ENCODE measurements at regions not wholly inside any gene's neighbourhood (a gene's known extent, or its start where the extent isn't known, plus 50 kb on each side); places are given as distances from the start of the nearest gene placed in this dataset.

DNA sequence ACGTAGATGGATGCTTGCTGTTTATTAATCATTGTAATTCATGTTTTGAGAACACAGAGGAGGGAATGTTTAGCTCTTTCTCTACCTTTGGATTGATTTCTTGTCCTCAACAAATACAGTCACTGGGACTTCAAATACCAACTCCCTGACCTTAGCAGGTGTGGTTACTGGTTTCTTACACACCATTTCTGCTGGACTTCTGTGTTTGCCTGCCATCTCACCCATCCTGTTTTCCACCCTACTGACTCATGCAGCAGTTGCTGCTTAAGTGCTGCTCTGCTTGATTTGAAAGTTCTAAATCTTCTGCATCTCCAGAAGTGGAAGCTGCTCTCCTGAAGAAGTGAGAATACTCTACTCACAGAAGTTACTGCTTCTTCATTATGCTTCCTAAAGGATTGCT, 170.3 kb downstream of the ZPLD1 start:
- no peak for DNase-seq

GRCh38 chr3:102608875-102609274, 174.1 kb downstream of the ZPLD1 start:
- no peak for DNase-seq

DNA sequence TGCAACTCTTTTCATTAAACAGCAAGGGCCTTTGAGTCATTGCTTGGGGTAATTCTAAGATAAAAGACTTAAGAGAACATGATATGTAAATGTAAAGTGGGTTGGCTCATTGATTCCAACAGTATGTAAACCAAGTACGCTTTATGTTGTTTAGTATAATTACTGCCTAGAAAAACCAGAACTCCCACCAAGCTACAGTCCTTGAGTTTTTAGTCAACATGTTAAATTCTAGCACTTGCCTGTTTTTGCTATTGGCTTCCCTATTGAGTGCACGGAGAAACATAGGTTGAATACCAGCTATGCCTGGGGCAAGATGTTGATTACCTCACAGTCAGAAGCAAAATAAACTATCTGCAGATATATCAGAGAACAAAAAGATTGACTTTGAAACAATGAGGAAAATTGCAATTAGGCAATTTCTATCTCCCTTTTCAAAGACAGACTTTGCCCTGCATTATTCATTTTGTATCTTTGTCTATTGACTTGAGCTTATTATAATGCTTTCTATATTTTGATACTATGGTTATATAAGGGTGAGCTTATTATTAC, 179.3 kb downstream of the ZPLD1 start:
- no peak for DNase-seq

DNA sequence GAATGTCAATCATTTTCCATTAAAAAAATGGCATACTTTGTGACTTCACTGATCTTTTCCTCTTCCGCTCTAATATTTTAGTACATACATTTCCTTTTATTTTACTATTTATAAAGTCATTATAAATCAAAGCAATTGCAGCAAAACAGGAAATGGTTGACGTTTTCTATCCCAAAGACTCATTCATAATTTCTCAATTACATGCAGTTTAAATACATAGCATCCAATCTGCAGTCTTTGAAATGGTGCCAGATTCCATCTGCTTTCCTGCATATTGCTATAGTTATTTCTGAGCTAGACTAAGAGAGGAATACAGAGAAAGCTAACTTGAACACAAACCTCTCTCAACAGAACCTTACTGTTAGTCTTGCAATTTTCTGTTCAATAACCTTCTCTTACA, 179.8 kb downstream of the ZPLD1 start:
- no peak for DNase-seq

DNA sequence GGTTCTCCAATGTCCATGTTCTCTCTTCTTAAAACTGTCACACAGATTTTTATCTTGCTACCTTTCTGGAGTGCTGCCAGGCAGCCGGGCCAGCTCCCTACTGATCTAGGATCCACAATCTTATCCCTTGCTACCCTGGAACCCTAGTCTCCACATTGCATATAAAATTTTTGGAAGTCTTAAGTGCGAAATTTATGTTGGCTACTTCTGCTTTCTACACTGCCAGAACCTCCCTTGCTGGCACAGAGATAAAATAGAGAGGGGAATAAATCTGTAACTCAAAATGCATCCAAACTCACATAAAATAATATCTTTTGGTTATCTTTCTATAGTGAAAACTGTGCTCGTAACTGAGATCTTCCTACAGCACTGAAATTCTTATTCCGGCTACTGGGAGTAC, 182.6 kb downstream of the ZPLD1 start:
- DNase-seq, result no peak

DNA sequence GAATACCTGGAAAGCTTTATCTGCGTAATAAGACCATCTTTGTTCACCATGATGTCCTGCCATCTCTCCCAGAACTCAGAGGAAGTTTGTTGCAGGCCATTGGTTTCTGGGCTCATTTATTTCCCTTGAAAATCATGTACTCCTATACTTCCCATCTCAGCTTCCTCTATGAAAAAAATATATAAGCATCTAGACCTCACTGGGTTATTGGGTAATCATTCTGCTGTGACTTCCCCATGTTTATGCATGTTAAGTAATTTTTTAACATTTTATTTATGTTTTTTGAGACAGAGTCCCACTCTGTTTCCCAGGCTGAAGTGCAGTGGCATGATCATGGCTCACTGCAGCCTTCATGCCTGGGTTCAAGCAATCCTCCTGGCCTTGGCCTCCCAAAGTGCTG, 184.5 kb downstream of the ZPLD1 start:
- no peak for DNase-seq

GRCh38 chr3:102629943-102630342, 195.1 kb downstream of the ZPLD1 start:
- DNase-seq, result no peak

GRCh38 chr3:102630531-102630930, 195.7 kb downstream of the ZPLD1 start:
- DNase-seq, result no peak

DNA sequence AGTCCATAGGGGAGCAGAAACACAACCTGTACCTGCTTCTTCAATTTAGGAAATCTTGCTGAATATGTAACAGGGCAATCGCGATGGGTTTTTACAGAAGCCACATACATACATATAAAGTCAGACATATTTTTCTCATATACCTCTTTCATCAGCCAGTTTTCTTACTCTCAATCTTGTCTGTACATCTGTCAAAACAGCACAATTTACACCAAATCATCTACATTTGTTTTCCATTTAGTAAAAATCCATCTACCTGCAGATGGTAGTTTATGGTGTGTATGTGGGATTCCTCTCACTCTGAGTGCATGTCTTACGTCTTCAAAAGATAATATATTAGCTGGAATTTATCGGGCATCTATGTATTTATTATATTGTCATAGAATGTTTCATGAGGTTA, 208.7 kb downstream of the ZPLD1 start:
- DNase-seq, result no peak

- DNase-seq, result no peak
Observed at GRCh38 chr3:102646557-102646956, 211.7 kb downstream of the ZPLD1 start.

DNA sequence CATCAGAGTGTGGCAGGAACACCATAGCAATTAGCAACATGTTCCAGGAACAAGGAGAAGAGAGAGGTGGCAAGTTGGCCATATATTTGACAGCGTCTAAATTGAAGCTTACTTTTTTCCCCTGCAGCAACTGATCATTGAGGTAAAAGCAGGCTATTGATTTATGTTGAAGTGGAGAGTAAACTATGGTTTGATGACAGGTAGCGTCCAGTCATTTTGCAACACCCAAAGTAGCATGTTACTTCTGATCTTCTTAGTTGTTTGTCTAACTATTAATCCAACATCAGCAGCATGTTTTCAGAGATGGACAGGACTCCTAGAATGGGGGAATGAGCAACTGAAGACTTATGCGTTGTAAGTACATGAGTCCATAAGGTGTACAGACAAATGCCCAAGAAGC, 225.8 kb downstream of the ZPLD1 start:
- DNase-seq, result no peak

DNA sequence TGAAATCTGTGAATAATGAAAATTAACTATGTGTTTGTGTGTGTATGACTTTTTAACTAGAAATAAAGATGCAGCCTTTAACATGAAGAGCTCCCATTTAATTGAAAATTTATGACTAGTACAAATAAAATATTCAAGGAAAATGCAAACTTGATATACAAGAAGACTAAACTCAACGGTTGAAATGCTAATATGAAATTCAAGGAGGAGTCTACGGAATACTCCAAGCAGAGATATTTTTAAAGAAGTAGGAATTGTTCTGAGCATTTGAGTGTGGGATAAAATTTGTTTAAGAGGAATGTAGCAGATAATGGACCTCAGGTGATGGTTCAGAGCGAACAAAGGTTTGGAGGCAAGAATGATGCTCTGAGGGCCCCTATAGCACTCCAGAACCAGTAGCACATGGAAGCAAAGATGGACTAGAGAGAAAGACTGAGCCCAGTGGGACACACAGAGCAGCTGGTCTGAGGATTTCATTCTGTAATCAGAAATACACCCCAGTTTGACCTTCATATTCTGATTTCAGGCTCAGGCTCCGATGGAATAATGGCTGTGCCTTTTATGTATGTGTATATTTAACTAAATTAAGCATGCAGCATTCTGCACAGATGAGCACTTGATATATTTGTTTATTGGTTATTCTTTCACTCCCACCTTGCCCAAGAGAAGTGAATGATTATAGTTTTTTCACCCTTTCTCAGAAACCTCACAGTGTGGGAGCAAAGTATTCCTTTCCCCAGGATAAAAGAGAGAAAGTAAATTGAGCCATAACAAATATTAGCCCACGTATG, 227.1 kb downstream of the ZPLD1 start:
- DNase-seq, result no peak

- no peak for DNase-seq
Observed at GRCh38 chr3:102662498-102662772, 227.6 kb downstream of the ZPLD1 start.

DNA sequence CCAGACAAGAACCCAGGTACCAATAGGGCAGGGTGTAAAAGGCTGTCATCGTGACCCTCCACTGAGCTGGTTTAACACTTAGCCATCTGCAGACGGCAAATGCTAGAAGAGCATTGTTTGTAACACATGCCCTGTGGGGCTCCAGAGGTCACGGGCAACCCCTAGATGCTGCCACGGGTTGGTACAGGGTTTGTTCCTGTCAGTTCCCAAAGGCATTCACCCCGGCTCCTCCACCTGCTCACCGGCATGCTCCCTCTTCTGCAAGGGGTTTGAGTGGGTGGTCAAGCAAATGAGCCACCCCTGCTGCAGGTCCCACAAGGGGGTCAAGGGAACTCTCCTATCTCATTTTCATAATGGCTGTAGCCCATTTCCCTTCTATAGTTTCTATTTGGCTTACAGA, 229.3 kb downstream of the ZPLD1 start:
- DNase-seq, result no peak

GRCh38 chr3:102665183-102665582, 230.4 kb downstream of the ZPLD1 start:
- DNase-seq, result no peak

DNA sequence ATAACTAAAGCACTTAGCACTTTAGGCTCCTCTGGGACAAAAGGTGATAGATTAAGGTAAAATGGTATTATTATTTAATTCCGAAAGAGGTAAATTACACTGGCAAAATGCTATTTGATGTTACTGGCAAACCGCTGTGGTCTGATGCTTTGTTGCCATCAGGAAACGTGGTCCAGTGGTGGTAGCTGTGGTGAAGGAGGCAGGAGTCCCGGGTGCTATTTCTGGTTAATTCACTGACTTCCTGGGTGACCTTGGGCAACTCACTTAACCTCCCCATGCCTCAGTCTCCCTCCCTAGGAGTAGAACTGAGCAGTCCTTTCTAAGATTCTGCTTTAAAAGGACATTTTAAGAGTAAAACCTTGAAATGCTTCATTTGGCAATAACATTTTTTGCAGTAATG, 233.4 kb downstream of the ZPLD1 start:
- DNase-seq, result no peak

DNA sequence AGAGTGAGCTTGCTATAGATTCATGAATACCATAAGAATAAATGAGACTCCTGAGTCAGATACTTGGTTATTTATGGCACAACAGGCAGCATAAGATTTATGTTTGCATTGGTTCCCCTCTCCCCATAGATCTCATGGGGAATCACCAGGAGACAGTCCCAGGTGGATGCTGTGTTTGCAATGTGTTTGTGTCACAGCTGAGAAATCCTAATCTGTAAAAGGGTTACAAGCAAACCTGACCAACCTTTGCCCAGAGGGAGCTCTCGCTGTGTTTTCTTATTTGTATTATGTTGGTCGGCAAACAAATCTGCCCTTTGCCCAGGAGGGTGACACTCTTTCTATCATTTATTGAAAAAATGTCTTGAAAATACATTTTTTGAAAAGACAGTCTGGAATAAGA, 236.2 kb downstream of the ZPLD1 start:
- no peak for DNase-seq

DNA sequence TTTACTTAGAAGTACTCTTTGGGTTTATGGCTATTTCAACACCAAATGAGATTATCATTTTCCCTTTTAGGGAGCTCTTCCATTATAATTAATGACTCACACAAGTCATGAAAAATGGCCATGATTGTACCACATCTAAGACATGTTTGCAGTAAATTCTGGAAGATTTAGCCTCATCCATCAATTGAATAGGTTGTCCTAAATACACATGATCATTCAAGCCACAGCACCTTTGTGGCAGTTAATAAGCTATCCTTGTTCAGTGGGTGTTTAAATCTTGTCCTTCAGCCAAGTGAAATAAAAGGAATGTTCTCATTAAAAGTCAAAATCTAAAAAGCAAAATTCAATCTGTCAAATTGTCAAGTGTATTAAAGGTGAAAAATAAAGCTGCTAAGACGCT, 237.5 kb downstream of the ZPLD1 start:
- no peak for DNase-seq

DNA sequence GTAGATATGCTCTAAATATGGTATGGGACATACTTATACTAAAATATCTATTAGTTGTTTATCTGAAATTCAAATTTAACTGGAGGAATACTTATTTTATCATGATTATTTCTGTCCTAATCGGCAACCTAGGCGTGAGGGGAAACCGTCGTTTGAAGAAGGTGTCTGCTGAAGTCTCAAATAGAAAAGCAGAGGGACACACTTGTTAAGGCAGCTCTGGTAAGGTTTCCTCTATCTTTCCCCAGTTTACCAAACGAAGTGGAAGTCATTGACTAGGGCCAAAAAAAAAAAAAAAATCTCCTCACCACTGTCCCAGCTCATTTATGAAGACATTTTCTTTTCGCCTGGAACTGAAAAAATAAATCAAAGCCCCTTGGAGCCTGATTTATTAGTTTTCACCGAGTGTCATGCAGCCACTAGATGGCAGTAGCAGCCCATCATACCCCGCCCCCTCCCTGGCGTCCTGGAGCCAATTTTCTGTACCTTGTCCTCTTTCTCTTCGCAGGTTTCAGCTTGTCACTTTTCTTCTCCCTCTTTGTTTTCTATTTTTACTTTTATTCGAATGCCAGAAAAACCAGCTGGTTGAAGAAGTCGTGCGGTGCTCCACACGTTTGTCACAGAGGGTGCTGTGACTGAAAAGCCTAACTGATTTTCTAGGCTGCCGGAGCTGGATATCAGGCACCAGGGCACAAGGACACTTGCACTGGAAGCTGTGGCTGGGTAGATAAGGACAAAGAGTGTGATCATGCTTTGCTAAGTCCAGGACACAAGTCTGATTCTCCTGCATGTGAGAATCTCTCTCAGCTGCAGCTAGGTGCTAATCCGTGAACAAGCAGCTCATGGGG, 238.7 kb downstream of the ZPLD1 start:
- peak; percentile 6 for DNase-seq

- DNase-seq, result no peak
Observed at GRCh38 chr3:102674284-102674683, 239.5 kb downstream of the ZPLD1 start.

GRCh38 chr3:102676424-102676823, 241.6 kb downstream of the ZPLD1 start:
- no peak for DNase-seq

- no peak for DNase-seq
Observed at GRCh38 chr3:102682741-102683140, 247.9 kb downstream of the ZPLD1 start.

DNA sequence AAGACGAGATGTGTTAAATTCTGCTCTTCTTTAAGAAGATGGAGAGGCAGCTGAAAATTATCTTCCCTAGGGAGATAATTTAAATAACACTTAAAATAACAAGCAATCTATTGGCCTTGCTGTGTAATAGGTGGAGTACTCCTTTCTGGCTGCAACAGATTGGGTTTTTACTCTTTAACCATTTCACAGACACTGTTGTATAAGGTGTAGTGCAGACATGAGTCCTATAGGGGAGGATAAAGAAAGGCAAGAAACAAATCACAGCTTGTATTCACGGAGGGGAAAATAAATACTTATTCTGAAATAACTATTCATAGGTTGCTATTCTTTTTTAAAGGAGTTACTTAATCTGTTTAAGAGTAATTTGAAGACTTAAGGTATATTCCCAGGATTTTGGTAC, 252.0 kb downstream of the ZPLD1 start:
- no peak for DNase-seq

DNA sequence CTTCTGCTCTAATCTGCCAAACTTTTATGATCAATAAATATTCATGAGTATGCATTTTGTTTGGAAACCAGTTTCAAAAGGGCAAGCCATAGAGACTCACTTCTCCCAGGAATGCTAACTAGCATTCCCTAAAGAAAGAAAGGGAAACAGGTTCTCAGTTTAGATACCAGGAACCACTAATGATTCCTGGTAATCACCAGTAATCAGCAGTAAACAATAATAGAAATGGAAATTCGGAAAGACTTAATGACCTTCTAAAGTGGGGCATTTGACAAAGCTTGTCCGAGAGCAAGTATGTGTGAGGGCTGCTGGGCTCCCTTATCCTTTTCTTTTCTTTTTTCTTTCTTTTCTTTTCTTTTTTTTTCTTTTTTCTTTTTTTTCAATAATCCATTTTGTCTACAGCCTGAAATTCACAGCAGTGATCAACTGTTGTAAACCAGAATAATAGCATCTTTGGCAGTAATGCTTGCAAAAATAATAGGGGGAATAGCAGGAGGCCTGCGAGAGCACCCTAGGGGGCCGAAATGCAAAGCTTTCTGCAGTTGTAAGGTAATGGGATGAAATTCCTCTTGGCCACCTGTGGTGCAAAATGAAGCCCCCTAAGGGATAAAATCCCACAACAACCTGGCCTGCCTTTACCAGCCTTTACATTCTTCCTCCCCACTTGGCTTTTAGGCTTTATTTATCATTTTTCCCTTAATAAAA, 253.2 kb downstream of the ZPLD1 start:
- DNase-seq, result no peak
